D721Med (cell line): ENCODE measurements at regions not wholly inside any gene's neighbourhood (a gene's known extent, or its start where the extent isn't known, plus 50 kb on each side); places are given as distances from the start of the nearest gene placed in this dataset.

Experiments used
- DNase-seq: peaks from one replicate; pipeline ENCODE4 v3.0.0; 2011; ENCODE audit warnings: low spot score; ENCODE audit not compliant: insufficient read length
- FAIRE-seq: peaks from 2 replicates; lab custom pipeline; 2011; peaks lifted over from hg19 to GRCh38; lab: Jason Lieb, UNC
- TF ChIP-seq, protein P1 (sequence below): IDR thresholded peaks from 2 replicates; pipeline ENCODE4 v1.5.1; 2012; ENCODE audit warnings: mild to moderate bottlenecking, control low read depth; ENCODE audit not compliant: insufficient read depth; ENCODE audit errors: missing control alignments

DNA sequence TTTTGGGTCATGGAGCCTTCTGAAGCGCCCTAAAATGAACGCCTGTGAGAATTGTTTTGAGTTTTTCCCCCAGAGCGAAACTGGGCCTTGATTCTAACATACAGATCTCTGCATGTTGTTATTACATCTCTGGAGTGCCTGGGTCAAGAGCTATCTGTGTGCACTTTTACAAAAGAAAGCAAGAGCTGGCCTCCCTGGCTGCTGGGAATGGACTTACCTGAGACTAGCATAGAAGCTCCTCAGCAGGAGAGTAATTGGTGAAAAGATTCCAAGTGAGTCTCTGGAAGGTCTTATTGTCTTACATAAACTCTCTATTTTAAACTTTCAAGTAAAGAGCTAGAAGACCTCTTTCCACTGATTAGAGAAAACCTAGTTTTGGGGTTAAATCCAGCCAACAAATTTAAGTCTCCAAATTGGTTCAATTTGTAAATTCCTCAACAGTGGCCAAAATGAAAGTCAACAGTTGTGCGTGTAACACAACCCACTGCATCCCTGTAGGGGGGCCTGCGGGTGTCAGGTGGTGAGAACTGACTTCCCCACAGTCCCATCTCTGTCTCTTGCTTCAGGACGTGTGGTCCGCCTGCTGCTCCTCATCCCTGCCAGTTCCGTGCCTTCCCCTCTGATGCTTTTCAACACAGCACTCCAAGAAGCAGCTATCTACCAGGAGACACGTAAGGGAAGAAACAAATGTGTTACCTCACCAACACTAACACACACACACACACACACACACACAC lies 206.1 kb downstream of the SH3BP4 start:
- TF ChIP-seq, protein P1, sequence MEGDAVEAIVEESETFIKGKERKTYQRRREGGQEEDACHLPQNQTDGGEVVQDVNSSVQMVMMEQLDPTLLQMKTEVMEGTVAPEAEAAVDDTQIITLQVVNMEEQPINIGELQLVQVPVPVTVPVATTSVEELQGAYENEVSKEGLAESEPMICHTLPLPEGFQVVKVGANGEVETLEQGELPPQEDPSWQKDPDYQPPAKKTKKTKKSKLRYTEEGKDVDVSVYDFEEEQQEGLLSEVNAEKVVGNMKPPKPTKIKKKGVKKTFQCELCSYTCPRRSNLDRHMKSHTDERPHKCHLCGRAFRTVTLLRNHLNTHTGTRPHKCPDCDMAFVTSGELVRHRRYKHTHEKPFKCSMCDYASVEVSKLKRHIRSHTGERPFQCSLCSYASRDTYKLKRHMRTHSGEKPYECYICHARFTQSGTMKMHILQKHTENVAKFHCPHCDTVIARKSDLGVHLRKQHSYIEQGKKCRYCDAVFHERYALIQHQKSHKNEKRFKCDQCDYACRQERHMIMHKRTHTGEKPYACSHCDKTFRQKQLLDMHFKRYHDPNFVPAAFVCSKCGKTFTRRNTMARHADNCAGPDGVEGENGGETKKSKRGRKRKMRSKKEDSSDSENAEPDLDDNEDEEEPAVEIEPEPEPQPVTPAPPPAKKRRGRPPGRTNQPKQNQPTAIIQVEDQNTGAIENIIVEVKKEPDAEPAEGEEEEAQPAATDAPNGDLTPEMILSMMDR, result no peak
- DNase-seq (no peak), FAIRE-seq (no peak)

DNA sequence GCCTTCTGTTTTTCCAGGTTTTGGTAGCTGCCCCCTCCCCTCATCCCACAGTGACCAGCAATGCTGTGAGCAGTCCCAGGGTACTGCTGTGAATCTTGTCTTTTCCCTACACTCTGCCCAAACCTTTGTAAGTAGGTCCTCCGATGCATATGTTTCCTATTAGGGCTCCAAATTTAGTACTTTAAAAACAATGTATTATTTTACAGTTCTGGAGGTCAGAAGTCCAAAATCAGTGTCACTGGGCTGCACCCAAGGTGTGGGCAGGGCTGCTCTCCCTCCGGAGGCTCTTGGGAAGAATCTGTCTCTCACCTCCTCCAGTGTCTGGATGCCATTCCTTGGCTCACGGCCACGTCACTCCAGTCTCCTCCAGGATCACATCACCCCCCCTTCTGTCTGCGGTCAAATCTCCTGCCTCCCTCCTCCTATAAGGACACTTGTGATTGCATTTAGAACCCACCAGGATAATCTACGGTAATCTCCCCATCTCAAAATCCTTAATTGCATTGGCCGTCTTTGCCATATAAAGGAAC lies 208.5 kb downstream of the SH3BP4 start:
- FAIRE-seq (no peak), DNase-seq (no peak)
- TF ChIP-seq, protein P1, result no peak

DNA sequence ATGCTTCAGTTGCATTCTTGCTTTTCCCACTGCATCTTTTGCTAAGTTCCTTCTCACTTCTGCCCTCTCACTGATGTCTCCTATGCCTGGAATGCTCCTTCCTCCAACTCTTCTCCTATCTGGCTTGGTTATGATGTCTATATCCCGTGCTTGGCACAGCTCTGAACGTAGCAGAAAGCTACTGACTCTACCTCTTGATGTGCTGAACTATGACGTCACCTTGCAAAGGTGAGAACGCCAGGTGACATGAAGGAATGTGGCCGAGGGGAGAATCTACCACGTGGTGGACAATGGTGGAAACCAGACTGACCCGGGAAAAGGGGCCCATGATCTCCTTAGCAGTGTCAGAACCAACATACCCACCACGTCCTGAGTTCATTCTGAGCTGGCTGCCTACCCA lies 209.7 kb downstream of the SH3BP4 start:
- no peak for FAIRE-seq
- no peak for DNase-seq
- TF ChIP-seq, protein P1, result no peak

DNA sequence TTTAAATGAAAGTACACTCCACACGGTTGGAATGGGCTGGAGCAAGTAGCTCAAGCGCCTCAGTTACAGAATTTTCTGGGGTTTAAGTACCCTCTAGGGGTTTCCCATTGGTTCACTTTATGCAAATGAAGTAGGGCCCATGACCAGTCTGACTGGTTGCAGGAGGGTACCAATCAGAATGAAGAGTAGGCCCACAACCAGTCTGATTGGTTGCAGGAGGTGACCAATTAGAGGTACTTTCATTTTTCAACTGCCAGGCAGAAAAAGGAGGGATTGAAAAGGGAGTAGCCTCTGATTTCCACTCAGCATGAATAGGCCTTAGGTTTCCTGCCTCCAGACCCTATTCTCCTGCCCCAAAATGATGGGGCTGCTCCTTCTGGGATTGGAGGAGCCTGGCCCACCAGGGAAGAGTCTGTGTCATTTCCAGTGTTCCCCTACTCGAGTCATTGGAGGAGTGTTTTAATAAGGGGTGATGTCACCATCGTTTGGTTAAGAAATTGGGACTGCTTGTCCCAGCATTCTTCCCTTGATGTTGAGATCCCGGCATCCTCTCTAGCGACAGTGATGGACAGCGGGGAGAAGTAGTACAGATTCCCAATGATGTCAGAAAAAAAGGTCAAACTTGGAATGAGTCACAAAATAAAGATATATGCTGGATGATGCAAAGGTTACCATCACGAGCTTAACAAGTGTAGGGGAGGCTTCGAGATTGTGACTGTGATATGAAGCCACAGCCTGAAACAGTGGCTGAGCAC lies 210.4 kb downstream of the SH3BP4 start:
- DNase-seq (no peak), FAIRE-seq (no peak)
- TF ChIP-seq, protein P1, result no peak

DNA sequence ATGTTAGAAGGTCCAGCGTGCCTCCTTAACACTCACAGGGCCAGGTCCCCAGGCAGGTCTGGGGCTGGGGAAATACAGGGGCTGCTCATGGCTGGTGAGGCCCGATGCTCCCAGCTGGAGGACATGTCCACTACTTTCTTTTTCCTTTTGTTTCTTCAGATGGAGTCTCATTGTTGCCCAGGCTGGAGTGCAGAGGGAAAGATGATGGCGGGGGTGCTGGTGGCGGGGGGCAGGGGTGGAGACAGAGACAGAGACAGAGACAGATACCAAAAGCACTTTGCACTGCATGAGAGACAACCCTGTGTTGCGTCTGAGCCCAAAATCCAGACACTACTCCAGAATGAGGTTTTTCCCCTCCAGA lies 211.0 kb downstream of the SH3BP4 start:
- FAIRE-seq (no peak), DNase-seq (no peak)
- TF ChIP-seq, protein P1, result no peak

- TF ChIP-seq, protein P1, result no peak
- FAIRE-seq, result no peak
- no peak for DNase-seq
Observed at GRCh38 chr2:235165136-235165535, 213.3 kb downstream of the SH3BP4 start.

GRCh38 chr2:235165631-235166030 lies 213.8 kb downstream of the SH3BP4 start:
- no peak for FAIRE-seq

More at GRCh38 chr2:235165631-235166030, 213.8 kb downstream of the SH3BP4 start:
- TF ChIP-seq, protein P1, result no peak
- no peak for DNase-seq
